Endodermal cell (in vitro differentiated cells): ENCODE measurements at regions not wholly inside any gene's neighbourhood (a gene's known extent, or its start where the extent isn't known, plus 50 kb on each side); places are given as distances from the start of the nearest gene placed in this dataset.

Experiments
- DNase-seq: peaks from one replicate; pipeline ENCODE4 v3.0.0-alpha.2; 2017
- H3K27ac ChIP-seq: 2 replicates; pipeline ENCODE4 v1.5.1; 2013; ENCODE audit warnings: mild to moderate bottlenecking, low read depth, low read length, moderate library complexity
- H3K27me3 ChIP-seq: 2 replicates; pipeline ENCODE4 v1.6.1; 2013; ENCODE audit warnings: mild to moderate bottlenecking, low read length, moderate library complexity; ENCODE audit not compliant: insufficient read depth, control insufficient read depth, poor library complexity, severe bottlenecking
- H3K36me3 ChIP-seq: 2 replicates; pipeline ENCODE4 v1.7.0; 2013; ENCODE audit warnings: mild to moderate bottlenecking, low read length, moderate library complexity; ENCODE audit not compliant: control insufficient read depth, insufficient read depth
- H3K4me1 ChIP-seq: one replicate; pipeline ENCODE4 v1.7.0; 2013; ENCODE audit warnings: low read length; ENCODE audit not compliant: control insufficient read depth, insufficient read depth
- H3K4me3 ChIP-seq: 2 replicates; pipeline ENCODE4 v1.5.1; 2013; ENCODE audit warnings: mild to moderate bottlenecking, low read length, moderate library complexity
- H3K9ac ChIP-seq: 2 replicates; pipeline ENCODE4 v1.6.1; 2013; ENCODE audit warnings: mild to moderate bottlenecking, low read length, moderate library complexity; ENCODE audit not compliant: poor library complexity, severe bottlenecking; ENCODE audit errors: extremely low read depth
- H3K9me3 ChIP-seq: 2 replicates; pipeline ENCODE4 v1.6.1; 2013; ENCODE audit warnings: mild to moderate bottlenecking, low read length, moderate library complexity; ENCODE audit not compliant: control insufficient read depth
- H3K27ac Mint-ChIP-seq: 2 replicates; pipeline ENCODE4 v1.8.0; 2020; ENCODE audit warnings: mixed read lengths
- H3K27me3 Mint-ChIP-seq: 2 replicates; pipeline ENCODE4 v1.8.0; 2021; ENCODE audit warnings: mild to moderate bottlenecking, mixed read lengths; ENCODE audit not compliant: insufficient read depth
- H3K36me3 Mint-ChIP-seq: 2 replicates; pipeline ENCODE4 v1.8.0; 2020; ENCODE audit warnings: low read depth, mixed read lengths
- H3K4me1 Mint-ChIP-seq: 2 replicates; pipeline ENCODE4 v1.8.0; 2020; ENCODE audit warnings: mixed read lengths
- H3K4me3 Mint-ChIP-seq: 2 replicates; pipeline ENCODE4 v1.8.0; 2020; ENCODE audit warnings: mild to moderate bottlenecking, moderate library complexity, mixed read lengths
- H3K9me3 Mint-ChIP-seq: 2 replicates; pipeline ENCODE4 v1.8.0; 2020; ENCODE audit warnings: mild to moderate bottlenecking, mixed read lengths
- CTCF ChIP-seq: fragments of 200-600 bp; sonication (generic); conservative IDR thresholded peaks from 2 replicates; pipeline ENCODE4 v1.5.0; 2021; ENCODE audit warnings: antibody characterized with exemption, mild to moderate bottlenecking
- WGBS, 2 experiments: methylation state at CpG; one replicate each; pipeline versions ENCODE4 v1.1.5 to v1.1.7; 2013; ENCODE audit warnings: missing lambda C conversion rate in 2 of 2, mixed read lengths in 1 of 2; ENCODE audit not compliant: insufficient coverage in 1 of 2, insufficient read length in 1 of 2; 5-methylcytosine and 5-hydroxymethylcytosine counted together

- no peak overlapping the region for H3K4me3 ChIP-seq
- no peaks in the 10 kb centered on the region for H3K4me1 ChIP-seq
- H3K9me3 ChIP-seq: no peaks in the 10 kb centered on the region
- H3K27ac ChIP-seq: no peak overlapping the region
- H3K9me3 Mint-ChIP-seq: no peaks in the 10 kb centered on the region
- no peak for DNase-seq
- H3K27me3 Mint-ChIP-seq: no peaks in the 10 kb centered on the region
- H3K9ac ChIP-seq: no peak overlapping the region
- TF ChIP-seq CTCF: no peak
- no peaks in the 10 kb centered on the region for H3K36me3 Mint-ChIP-seq
- H3K27ac Mint-ChIP-seq: no peak overlapping the region
- H3K36me3 ChIP-seq: no peaks in the 10 kb centered on the region
- H3K4me1 Mint-ChIP-seq: peaks cover 8% of the 10 kb centered on the region
- no peaks in the 10 kb centered on the region for H3K27me3 ChIP-seq
- no peak overlapping the region for H3K4me3 Mint-ChIP-seq
These were observed 118.8 kb upstream of the STK17B start for GRCh38 chr2:196290136-196290535.

GRCh38 chr2:196290569-196290968 lies 119.2 kb upstream of the STK17B start:
- no peak overlapping the region for H3K27ac ChIP-seq
- DNase-seq: no peak
- H3K4me1 ChIP-seq: no peaks in the 10 kb centered on the region
- Mint-ChIP-seq H3K27me3 (no peaks in the 10 kb centered on the region), H3K4me1 (peaks cover 11% of the 10 kb centered on the region), H3K9me3 (no peaks in the 10 kb centered on the region), H3K36me3 (no peaks in the 10 kb centered on the region), H3K4me3 (no peak overlapping the region), H3K27ac (no peak overlapping the region)
- no peak for TF ChIP-seq CTCF
- H3K9ac ChIP-seq: no peak overlapping the region
- 83 to 100% methylated on average over 1 of the region's 1 CpG for WGBS, 2 experiments
- H3K27me3 ChIP-seq: no peaks in the 10 kb centered on the region
- H3K9me3 ChIP-seq: no peaks in the 10 kb centered on the region
- H3K4me3 ChIP-seq: no peak overlapping the region
- H3K36me3 ChIP-seq: no peaks in the 10 kb centered on the region

DNA sequence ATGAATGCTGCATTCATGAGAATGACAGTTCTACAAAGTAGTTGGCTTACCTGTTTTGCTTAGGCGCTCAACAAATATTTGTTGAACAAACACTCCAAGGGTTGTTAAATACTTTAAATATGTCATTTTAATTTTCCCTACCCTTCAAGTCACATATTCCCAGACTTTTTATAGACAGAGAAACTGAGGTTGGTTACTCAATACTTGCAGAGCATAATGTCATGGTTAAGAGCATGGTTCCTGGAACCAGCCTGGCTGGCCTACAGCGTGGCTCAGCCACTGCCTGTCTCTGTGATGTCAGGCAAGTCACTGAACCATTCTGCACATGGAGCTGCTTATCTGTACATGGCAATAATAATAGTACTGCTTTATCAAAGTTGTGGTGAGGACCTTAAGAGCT lies 120.0 kb upstream of the STK17B start:
- Mint-ChIP-seq H3K4me1 (peaks cover 14% of the 10 kb centered on the region), H3K27me3 (no peaks in the 10 kb centered on the region), H3K4me3 (no peak overlapping the region), H3K9me3 (no peaks in the 10 kb centered on the region), H3K36me3 (no peaks in the 10 kb centered on the region), H3K27ac (no peak overlapping the region)
- H3K36me3 ChIP-seq: no peaks in the 10 kb centered on the region
- no peak for DNase-seq
- peaks cover 3% of the 10 kb centered on the region for H3K4me1 ChIP-seq
- H3K9ac ChIP-seq: no peak overlapping the region
- no peak overlapping the region for H3K27ac ChIP-seq
- no peaks in the 10 kb centered on the region for H3K27me3 ChIP-seq
- TF ChIP-seq CTCF: no peak
- H3K9me3 ChIP-seq: no peaks in the 10 kb centered on the region
- WGBS, 2 experiments: 90% methylated on average over 2 of the region's 2 CpGs; no CpG with 5 or more reads in 1 of the 2 experiments
- no peak overlapping the region for H3K4me3 ChIP-seq
